ENCODE measurements at regions not wholly inside any gene's neighbourhood (a gene's known extent, or its start where the extent isn't known, plus 50 kb on each side); places are given as distances from the start of the nearest gene placed in this dataset.

- ChIA-PET CTCF (interaction anchor here (0.7 kb wide), 1 partner anchor 289 kb away, joined by 5 read pairs; no protein-coding TSS in a partner anchor), POLR2A (ENCODE audit: unreplicated experiment) (no interaction called here)
- Histone ChIP-seq H3K27ac (ENCODE audit: insufficient read depth, low read length) (no peak overlapping the region), H2BK5ac (ENCODE audit: low read depth, low read length, poor library complexity, severe bottlenecking) (no peak overlapping the region), H3K79me1 (ENCODE audit: low read depth in 1 of 2, low read length in 2 of 2) (0 out of 4 replicates have a peak, but pooled peaks cover 0 to 3% of the 10 kb centered on the region in 2 experiments), H3K23ac (ENCODE audit: low read depth, low read length) (no peak overlapping the region), H3K4me2 (ENCODE audit: low read depth, low read length) (no peak overlapping the region), H2AFZ (replicated peaks; ENCODE audit: low read length, poor library complexity) (no peak overlapping the region), H3K36me3 (ENCODE audit: control insufficient read depth, insufficient read depth, low read length) (no peaks in the 10 kb centered on the region), H3K4ac (ENCODE audit: low read depth, low read length) (no peak overlapping the region), H3K56ac (ENCODE audit: extremely low read depth, insufficient read depth, low read length) (no peak overlapping the region), H3K4me3 (ENCODE audit: insufficient read depth, low read depth, low read length) (no peak overlapping the region), H3K14ac (replicated peaks; ENCODE audit: low read depth, low read length) (no peak overlapping the region), H3K9me1 (ENCODE audit: insufficient read depth, low read length) (peaks cover 8% of the 10 kb centered on the region; the same call in 1 of the 2 replicates), H4K5ac (ENCODE audit: low read depth, low read length) (no peak overlapping the region), H3K9ac (ENCODE audit: low read depth, low read length) (no peak overlapping the region), H3K4me1 (ENCODE audit: control insufficient read depth, insufficient read depth, low read length) (peaks cover 3% of the 10 kb centered on the region; the same call in 1 of the 2 replicates), H4K91ac (ENCODE audit: insufficient read depth, low read depth, low read length) (no peak overlapping the region), H3K9me3 (ENCODE audit: control insufficient read depth, insufficient read depth, low read length) (no peaks in the 10 kb centered on the region), H3K27me3 (ENCODE audit: control insufficient read depth, insufficient read depth, low read length) (no peaks in the 10 kb centered on the region), H2AK9ac (replicated peaks; ENCODE audit: low read depth, low read length, poor library complexity) (no peak overlapping the region), H2BK15ac (ENCODE audit: low read depth, low read length) (no peak overlapping the region), H3K18ac (ENCODE audit: low read depth, low read length) (no peak overlapping the region), H4K8ac (ENCODE audit: low read depth in 2 of 2, low read length in 2 of 2) (no peak overlapping the region), H4K20me1 (ENCODE audit: insufficient read depth, low read length) (no peaks in the 10 kb centered on the region), H2BK120ac (ENCODE audit: low read depth, low read length) (no peak overlapping the region), H2BK20ac (ENCODE audit: low read depth, low read length) (no peak overlapping the region; the same call in 1 of the 2 replicates), H2AK5ac (ENCODE audit: low read depth, low read length) (no peak overlapping the region)
- BruUV-seq (replicated peaks), result no TSS peak
- in situ Hi-C loops (cut with MboI; ENCODE audit: low sequenced_read_pairs) (no loop called here), intact Hi-C loops (cut with micrococcal nuclease) (no loop called here), dilution Hi-C loops (cut with HindIII; ENCODE audit: low sequenced_read_pairs, unreplicated experiment) (no loop called here)
- no peak for DNase-seq
- TF ChIP-seq CHD1 (IDR thresholded peaks at IDR 0.05; ENCODE audit: low read depth, low read length), result no peak
- TF ChIP-seq MAZ (IDR thresholded peaks at IDR 0.05; ENCODE audit: borderline replicate concordance, low read depth, low read length), result no peak
- TF ChIP-seq MXI1 (IDR thresholded peaks at IDR 0.05; ENCODE audit: borderline replicate concordance, low read depth, low read length), result no peak
- no peak for TF ChIP-seq CEBPB (IDR thresholded peaks at IDR 0.05; ENCODE audit: low read depth, low read length)
- TF ChIP-seq USF2 (IDR thresholded peaks at IDR 0.05; ENCODE audit: low read depth, low read length), result no peak
- no peak for TF ChIP-seq SMC3 (IDR thresholded peaks at IDR 0.05; ENCODE audit: low read depth, low read length)
- TF ChIP-seq NFE2L2 (IDR thresholded peaks at IDR 0.05; ENCODE audit: low read depth, low read length), result no peak
- TF ChIP-seq RAD21 (IDR thresholded peaks at IDR 0.05; ENCODE audit: low read length), result no peak
- no peak for TF ChIP-seq FOS (IDR thresholded peaks at IDR 0.05; ENCODE audit: low read depth, low read length)
- TF ChIP-seq, protein P1, sequence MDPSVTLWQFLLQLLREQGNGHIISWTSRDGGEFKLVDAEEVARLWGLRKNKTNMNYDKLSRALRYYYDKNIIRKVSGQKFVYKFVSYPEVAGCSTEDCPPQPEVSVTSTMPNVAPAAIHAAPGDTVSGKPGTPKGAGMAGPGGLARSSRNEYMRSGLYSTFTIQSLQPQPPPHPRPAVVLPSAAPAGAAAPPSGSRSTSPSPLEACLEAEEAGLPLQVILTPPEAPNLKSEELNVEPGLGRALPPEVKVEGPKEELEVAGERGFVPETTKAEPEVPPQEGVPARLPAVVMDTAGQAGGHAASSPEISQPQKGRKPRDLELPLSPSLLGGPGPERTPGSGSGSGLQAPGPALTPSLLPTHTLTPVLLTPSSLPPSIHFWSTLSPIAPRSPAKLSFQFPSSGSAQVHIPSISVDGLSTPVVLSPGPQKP (IDR thresholded peaks at IDR 0.05; ENCODE audit: borderline replicate concordance, low read depth, low read length), result no peak
- TF ChIP-seq BHLHE40 (IDR thresholded peaks at IDR 0.05; ENCODE audit: low read depth, low read length), result no peak
- no peak for TF ChIP-seq RCOR1 (IDR thresholded peaks at IDR 0.05; ENCODE audit: insufficient replicate concordance, low read length)
- no peak for TF ChIP-seq MAFK (IDR thresholded peaks at IDR 0.05; ENCODE audit: low read depth, low read length)
- TF ChIP-seq RFX5 (IDR thresholded peaks at IDR 0.05; ENCODE audit: low read depth, low read length), result no peak
- no peak for ATAC-seq (ENCODE audit: low read depth)
These were observed 96.7 kb downstream of the NUDT12 start for GRCh38 chr5:103465891-103466290.
